Erythroblast (primary cell): ENCODE measurements at regions not wholly inside any gene's neighbourhood (a gene's known extent, or its start where the extent isn't known, plus 50 kb on each side); places are given as distances from the start of the nearest gene placed in this dataset.

Experiments used
- GATA1 ChIP-seq: IDR thresholded peaks from 2 replicates; pipeline ENCODE4 v1.6.1; 2011; ENCODE audit warnings: low read depth, mild to moderate bottlenecking, control low read depth, low read length, moderate library complexity
- POLR2A ChIP-seq: IDR thresholded peaks from 2 replicates; pipeline ENCODE4 v1.6.1; 2011; ENCODE audit warnings: mild to moderate bottlenecking, low read length

- no peak for TF ChIP-seq POLR2A
- TF ChIP-seq GATA1 = no peak
Observed at GRCh38 chr5:9784231-9784630, 154.1 kb upstream of the TAS2R1 start.
